ENCODE measurements at regions not wholly inside any gene's neighbourhood (a gene's known extent, or its start where the extent isn't known, plus 50 kb on each side); places are given as distances from the start of the nearest gene placed in this dataset.
"Not testable (repeated sequence)": the region's sequence is repeated elsewhere in the genome, so short reads cannot be mapped to it uniquely, and the experiment has no call there.

- ATAC-seq (no peak), DNase-seq (no peak)
- H3K4me1 ChIP-seq = no peaks in the 10 kb centered on the region
- TF ChIP-seq POLR2A (IDR thresholded peaks at IDR 0.05) (no peak), CTCF (IDR thresholded peaks at IDR 0.05) (no peak)
- H3K9me3 ChIP-seq = peaks cover 0 to 3% (median 0%) of the 10 kb centered on the region in 12 donors
- no peak overlapping the region for H3K4me3 ChIP-seq
- H3K27ac ChIP-seq = no peak overlapping the region
- H3K27me3 ChIP-seq = no peaks in the 10 kb centered on the region
- intact Hi-C loops (cut with DNase I) = no loop called here
- H3K36me3 ChIP-seq = no peaks in the 10 kb centered on the region
These were observed 950.4 kb upstream of the LRFN5 start for GRCh38 chr14:40656311-40656710.

- Histone ChIP-seq H3K27me3 (no peaks in the 10 kb centered on the region), H3K4me1 (no peaks in the 10 kb centered on the region), H3K36me3 (no peaks in the 10 kb centered on the region), H3K27ac (no peak overlapping the region), H3K4me3 (no peak overlapping the region), H3K9me3 (peaks cover 0 to 3% (median 0%) of the 10 kb centered on the region in 12 donors)
- ATAC-seq (no peak), DNase-seq (no peak)
- TF ChIP-seq CTCF (IDR thresholded peaks at IDR 0.05) (no peak), POLR2A (IDR thresholded peaks at IDR 0.05) (no peak)
- intact Hi-C loops (cut with DNase I) = no loop called here
These were observed 954.5 kb upstream of the LRFN5 start for GRCh38 chr14:40652089-40652691.

- Histone ChIP-seq H3K4me1 (no peaks in the 10 kb centered on the region), H3K27me3 (no peaks in the 10 kb centered on the region), H3K36me3 (no peaks in the 10 kb centered on the region), H3K4me3 (no peak overlapping the region), H3K9me3 (no peaks in the 10 kb centered on the region), H3K27ac (no peak overlapping the region)
- DNase-seq (no peak), ATAC-seq (no peak)
- intact Hi-C loops (cut with DNase I) = no loop called here
- 67 to 83% (median 77%) methylated on average over 1 of the region's 1 CpG for WGBS, 4 donors
- TF ChIP-seq CTCF (IDR thresholded peaks at IDR 0.05) (no peak), POLR2A (IDR thresholded peaks at IDR 0.05) (no peak)
These were observed 976.2 kb upstream of the LRFN5 start for GRCh38 chr14:40630471-40630870.

- H3K36me3 ChIP-seq; ATAC-seq; H3K27me3 ChIP-seq; H3K9me3 ChIP-seq; H3K4me3 ChIP-seq; intact Hi-C loops (cut with DNase I); H3K4me1 ChIP-seq; H3K27ac ChIP-seq: not testable (repeated sequence)
- WGBS, 4 donors = 87 to 94% (median 93%) methylated on average over 20 to 40 of the region's 44 CpGs
- peak in 1 of 5 donors; percentile 28 for DNase-seq
These were observed 977.0 kb upstream of the LRFN5 start for GRCh38 chr14:40629551-40630137.

GRCh38 chr14:40629144-40629543 lies 977.5 kb upstream of the LRFN5 start:
- Histone ChIP-seq H3K36me3 (no peaks in the 10 kb centered on the region), H3K4me1 (no peaks in the 10 kb centered on the region), H3K9me3 (no peaks in the 10 kb centered on the region), H3K4me3 (no peak overlapping the region), H3K27ac (no peak overlapping the region), H3K27me3 (no peaks in the 10 kb centered on the region)
- TF ChIP-seq CTCF (IDR thresholded peaks at IDR 0.05) (no peak), POLR2A (IDR thresholded peaks at IDR 0.05) (no peak)
- intact Hi-C loops (cut with DNase I) = no loop called here
- ATAC-seq (no peak), DNase-seq (peak in 1 of 5 donors; percentile 12)
- 73 to 100% (median 82%) methylated on average over 2 to 3 of the region's 3 CpGs for WGBS, 4 donors
